Panc1 (cell line): ENCODE measurements at regions not wholly inside any gene's neighbourhood (a gene's known extent, or its start where the extent isn't known, plus 50 kb on each side); places are given as distances from the start of the nearest gene placed in this dataset.

Source experiments
- CTCF ChIP-seq: fragments of 450-650 bp; IDR thresholded peaks from 2 replicates; pipeline ENCODE4 v1.5.1; 2017; ENCODE audit warnings: mild to moderate bottlenecking
- POLR2AphosphoS5 ChIP-seq: IDR thresholded peaks from 2 replicates; pipeline ENCODE4 v1.6.1; 2012; ENCODE audit warnings: mild to moderate bottlenecking, low read depth, low read length, moderate library complexity
- REST ChIP-seq, 2 experiments: IDR thresholded peaks; 2 replicates each; pipeline ENCODE4 v1.6.1; 2011 to 2012; ENCODE audit warnings: low read depth in 2 of 2, control low read depth in 1 of 2, low read length in 1 of 2, mild to moderate bottlenecking in 1 of 2, moderate library complexity in 1 of 2; ENCODE audit not compliant: insufficient read depth in 1 of 2

- no peak for TF ChIP-seq CTCF
- no peak for TF ChIP-seq REST (IDR thresholded peaks at IDR 0.05; ENCODE audit: insufficient read depth in 1 of 2, low read depth in 2 of 2, low read length in 1 of 2)
- no peak for TF ChIP-seq POLR2AphosphoS5
These were observed 189.3 kb upstream of the NECTIN1 start for GRCh38 chr11:119918347-119918746.
